Skeletal muscle satellite cell (primary cell): ENCODE measurements at regions not wholly inside any gene's neighbourhood (a gene's known extent, or its start where the extent isn't known, plus 50 kb on each side); places are given as distances from the start of the nearest gene placed in this dataset.

Source experiments
- H3K27me3 ChIP-seq: 2 replicates; pipeline ENCODE4 v1.7.0; 2013; ENCODE audit warnings: low read length; ENCODE audit not compliant: control insufficient read depth, insufficient read depth
- H3K36me3 ChIP-seq: 2 replicates; pipeline ENCODE4 v1.7.0; 2013; ENCODE audit warnings: mild to moderate bottlenecking, control low read depth, low read length; ENCODE audit not compliant: insufficient read depth
- H3K4me1 ChIP-seq: 2 replicates; pipeline ENCODE4 v1.7.0; 2013; ENCODE audit warnings: low read length; ENCODE audit not compliant: control insufficient read depth, insufficient read depth
- H3K4me2 ChIP-seq: 2 replicates; pipeline ENCODE4 v1.7.0; 2013; ENCODE audit warnings: mild to moderate bottlenecking, low read length
- H3K4me3 ChIP-seq: 2 replicates; pipeline ENCODE4 v1.7.0; 2013; ENCODE audit warnings: low read length
- H3K9ac ChIP-seq: 2 replicates; pipeline ENCODE4 v1.7.0; 2013; ENCODE audit warnings: mild to moderate bottlenecking, low read depth, low read length, moderate library complexity
- H3K9me3 ChIP-seq: replicated peaks from 2 replicates; pipeline ENCODE4 v1.7.0; 2013; ENCODE audit warnings: mild to moderate bottlenecking, control low read depth, low read length

DNA sequence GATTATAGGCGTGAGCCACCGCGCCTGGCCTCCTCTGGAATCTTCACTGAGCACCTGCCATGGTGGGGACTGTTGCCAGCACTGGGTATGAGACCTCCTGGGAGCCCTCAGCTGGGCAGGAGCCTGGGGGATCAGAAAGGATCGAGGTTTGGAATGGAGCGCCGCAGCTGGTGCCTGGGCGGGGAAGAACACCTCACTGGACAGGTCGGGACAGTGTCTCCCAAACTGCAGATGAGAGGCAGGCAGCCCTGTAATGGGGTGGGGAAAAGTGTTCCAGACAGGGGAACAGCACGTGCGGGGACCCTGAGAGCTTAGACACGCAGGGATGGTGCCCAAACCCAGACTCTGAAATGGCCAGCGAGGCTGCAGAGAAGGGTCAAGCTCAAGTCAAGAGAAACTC is 150.9 kb upstream of the C1orf174 start:
- H3K9ac ChIP-seq: no peak overlapping the region

DNA sequence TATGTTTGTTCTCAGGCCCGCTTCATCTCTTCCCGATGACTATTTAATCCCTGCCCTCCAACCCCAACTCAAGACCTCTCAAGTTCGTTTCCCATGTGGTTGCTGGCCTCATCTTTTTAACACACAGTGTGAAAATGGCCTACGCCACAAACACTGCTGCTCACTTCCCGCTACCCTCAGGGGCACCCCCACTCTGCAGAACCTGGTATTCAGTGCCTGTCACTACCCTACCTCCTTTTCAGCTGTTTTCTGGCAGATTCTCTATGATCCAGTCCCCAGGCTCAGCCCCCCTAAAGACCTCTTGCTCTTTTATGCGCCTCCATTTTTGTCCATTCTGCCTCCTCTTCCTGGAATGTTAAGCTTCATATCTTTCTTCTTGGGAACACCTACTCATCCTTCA is 152.6 kb upstream of the C1orf174 start:
- Histone ChIP-seq H3K4me1 (no peaks in the 10 kb centered on the region), H3K9ac (no peak overlapping the region), H3K9me3 (peaks cover 24% of the 10 kb centered on the region), H3K4me3 (no peak overlapping the region), H3K36me3 (no peaks in the 10 kb centered on the region), H3K27me3 (no peaks in the 10 kb centered on the region), H3K4me2 (no peak overlapping the region)

More for the DNA sequence above, 150.9 kb upstream of the C1orf174 start:
- no peaks in the 10 kb centered on the region for H3K36me3 ChIP-seq
- H3K27me3 ChIP-seq: no peaks in the 10 kb centered on the region
- H3K4me2 ChIP-seq: no peak overlapping the region
- H3K4me1 ChIP-seq: no peaks in the 10 kb centered on the region
- no peak overlapping the region for H3K4me3 ChIP-seq
- peaks cover 28% of the 10 kb centered on the region for H3K9me3 ChIP-seq

DNA sequence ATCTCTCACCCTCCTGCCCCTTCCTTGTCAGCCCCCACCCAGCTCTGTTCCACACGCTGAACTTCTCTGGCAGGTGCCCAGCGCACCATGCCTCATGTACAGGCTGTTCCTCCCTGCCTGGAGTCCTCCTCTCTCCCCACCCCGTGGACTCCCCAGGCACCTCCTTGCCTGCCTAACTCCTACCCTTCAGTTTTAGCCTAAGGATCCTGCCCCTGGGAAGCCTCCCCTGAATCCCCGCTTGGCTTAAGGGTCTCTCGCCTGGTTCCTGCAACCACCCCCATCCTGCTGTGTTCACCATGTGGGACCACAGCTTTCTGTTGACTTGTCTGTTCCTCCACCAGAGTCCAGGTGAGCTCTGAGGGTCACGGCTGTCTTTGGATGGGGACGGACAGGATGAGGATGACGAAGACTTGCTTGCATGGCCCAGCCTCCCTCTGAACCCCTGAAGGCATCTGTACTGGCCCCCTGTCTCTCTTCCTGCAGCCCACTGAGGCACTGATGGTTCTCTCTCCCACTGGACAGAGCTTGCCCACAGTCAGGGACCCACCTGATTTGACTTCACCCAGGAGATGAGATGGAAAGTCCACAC is 153.2 kb upstream of the C1orf174 start:
- Histone ChIP-seq H3K9ac (no peak overlapping the region), H3K4me1 (no peaks in the 10 kb centered on the region), H3K4me3 (no peak overlapping the region), H3K36me3 (no peaks in the 10 kb centered on the region), H3K4me2 (no peak overlapping the region), H3K27me3 (no peaks in the 10 kb centered on the region), H3K9me3 (peaks cover 24% of the 10 kb centered on the region)

DNA sequence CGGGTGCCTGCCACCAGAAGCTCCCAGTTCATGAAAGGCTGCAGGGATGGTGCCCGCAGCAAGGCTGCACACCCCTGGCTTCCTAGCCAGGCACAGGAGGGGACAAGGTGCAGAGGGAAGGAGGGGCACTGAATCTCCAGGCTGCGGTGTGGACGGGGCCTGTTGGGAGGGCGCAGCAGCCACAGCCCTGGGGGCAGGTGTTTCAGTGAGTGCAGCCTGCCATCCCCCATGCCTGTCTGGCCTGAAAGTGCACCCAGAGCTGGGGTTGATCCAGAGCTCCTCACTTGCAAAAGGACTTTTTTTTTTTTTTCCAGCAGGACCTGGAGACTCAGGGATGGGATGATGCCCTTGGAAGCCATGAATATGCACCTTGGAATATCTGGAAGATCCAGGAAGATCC is 153.7 kb upstream of the C1orf174 start:
- H3K36me3 ChIP-seq: no peaks in the 10 kb centered on the region
- H3K27me3 ChIP-seq: no peaks in the 10 kb centered on the region
- H3K9me3 ChIP-seq: peaks cover 24% of the 10 kb centered on the region
- no peak overlapping the region for H3K4me2 ChIP-seq
- no peak overlapping the region for H3K9ac ChIP-seq
- no peaks in the 10 kb centered on the region for H3K4me1 ChIP-seq
- H3K4me3 ChIP-seq: no peak overlapping the region

DNA sequence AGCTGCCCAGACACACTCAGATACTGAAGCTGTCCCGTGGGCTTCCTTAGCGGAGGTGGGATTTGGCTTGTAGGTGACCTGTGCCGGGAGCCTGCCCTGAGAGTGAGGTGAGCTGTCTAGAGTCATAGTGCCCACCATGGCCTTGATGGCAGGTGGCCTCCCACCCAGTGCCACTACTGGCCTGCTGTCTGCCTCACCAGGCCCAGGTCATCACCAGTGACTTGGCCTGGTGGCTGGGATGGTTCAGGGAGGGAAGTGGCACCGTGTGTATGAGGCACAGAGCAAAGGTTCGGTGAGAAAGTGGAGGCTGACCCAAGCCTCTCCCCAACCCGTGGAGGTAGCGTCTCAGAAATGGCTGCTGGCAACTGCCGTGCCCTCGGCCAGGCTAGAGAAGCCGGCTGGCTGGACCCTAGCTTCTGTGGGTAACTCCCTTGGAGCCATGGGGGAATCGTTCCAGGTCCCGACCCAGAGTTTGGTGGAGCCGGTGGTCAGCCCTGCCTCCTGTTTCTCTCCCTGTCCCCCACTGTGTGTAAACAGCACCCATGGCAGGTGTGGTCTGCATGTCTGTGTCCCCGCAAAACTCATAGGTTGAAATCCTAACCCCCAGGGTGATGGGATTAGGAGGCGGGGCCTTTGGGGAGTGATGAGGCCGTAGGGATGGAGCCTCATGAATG is 155.4 kb upstream of the C1orf174 start:
- H3K36me3 ChIP-seq: no peaks in the 10 kb centered on the region
- H3K4me2 ChIP-seq: no peak overlapping the region
- H3K4me1 ChIP-seq: no peaks in the 10 kb centered on the region
- H3K9ac ChIP-seq: no peak overlapping the region
- H3K4me3 ChIP-seq: no peak overlapping the region
- H3K9me3 ChIP-seq: peaks cover 18% of the 10 kb centered on the region
- H3K27me3 ChIP-seq: no peaks in the 10 kb centered on the region

DNA sequence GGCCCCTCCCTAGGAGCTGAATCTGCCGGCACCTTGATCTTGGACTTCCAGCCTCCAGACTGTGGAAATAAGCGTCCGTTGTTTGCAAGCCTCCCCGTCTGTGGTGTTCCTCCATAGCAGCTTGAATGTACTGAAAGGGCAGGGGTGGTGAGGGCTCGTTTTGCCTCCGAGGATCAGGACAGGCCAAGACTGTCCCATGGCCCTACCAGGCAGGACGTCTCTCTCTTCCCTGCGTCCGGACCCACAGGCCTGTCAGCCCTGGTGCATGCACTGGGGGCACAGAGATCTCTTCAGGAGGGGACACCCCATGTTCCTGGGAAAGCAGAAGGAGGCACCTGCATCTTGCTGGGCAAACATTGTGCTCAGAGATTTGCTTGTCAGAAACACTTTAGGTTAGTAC is 156.3 kb upstream of the C1orf174 start:
- Histone ChIP-seq H3K36me3 (no peaks in the 10 kb centered on the region), H3K9me3 (peaks cover 15% of the 10 kb centered on the region), H3K4me2 (no peak overlapping the region), H3K4me3 (no peak overlapping the region), H3K27me3 (no peaks in the 10 kb centered on the region), H3K4me1 (no peaks in the 10 kb centered on the region), H3K9ac (no peak overlapping the region)

DNA sequence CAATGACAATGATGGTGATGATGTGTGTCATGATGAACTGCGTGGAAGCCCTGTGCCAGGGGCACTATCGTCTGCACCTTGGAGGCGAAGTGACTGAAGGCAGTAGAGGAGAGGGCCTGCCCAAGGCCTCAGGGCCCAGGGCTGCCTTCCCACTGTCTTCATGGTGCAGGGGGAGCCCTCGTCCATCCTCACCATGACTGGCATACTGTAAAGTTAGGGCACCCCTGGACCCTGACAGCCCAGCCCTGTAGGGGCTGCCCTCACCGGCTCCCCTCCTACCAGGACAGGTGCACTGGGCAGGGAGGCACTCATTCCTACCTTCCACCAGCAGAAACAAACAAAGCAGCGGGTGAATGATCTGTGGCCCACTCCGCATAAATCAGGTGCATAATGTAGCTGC is 156.9 kb upstream of the C1orf174 start:
- no peaks in the 10 kb centered on the region for H3K4me1 ChIP-seq
- H3K4me3 ChIP-seq: no peak overlapping the region
- H3K9ac ChIP-seq: no peak overlapping the region
- H3K9me3 ChIP-seq: peaks cover 18% of the 10 kb centered on the region
- H3K36me3 ChIP-seq: no peaks in the 10 kb centered on the region
- no peak overlapping the region for H3K4me2 ChIP-seq
- H3K27me3 ChIP-seq: no peaks in the 10 kb centered on the region

DNA sequence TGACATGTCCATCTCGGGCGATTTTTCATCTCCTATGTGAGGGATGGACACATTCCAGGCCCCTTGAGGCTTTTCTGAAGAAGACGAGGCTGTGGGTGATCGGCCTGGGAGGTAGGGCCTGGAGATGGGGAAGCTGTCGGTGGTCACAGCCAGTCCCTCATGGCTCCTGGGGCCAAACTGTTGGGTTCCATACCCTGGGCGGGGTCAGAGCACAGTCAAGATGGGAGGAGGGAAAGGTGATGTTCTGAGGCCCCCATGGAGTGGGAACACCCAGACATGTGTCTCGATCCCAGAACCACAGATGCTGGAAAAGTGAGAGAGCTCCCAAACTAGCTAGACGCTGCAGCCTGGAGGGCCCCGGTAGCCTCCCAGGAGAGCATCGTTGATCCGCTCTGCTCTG is 157.5 kb upstream of the C1orf174 start:
- Histone ChIP-seq H3K36me3 (no peaks in the 10 kb centered on the region), H3K4me3 (no peak overlapping the region), H3K4me1 (no peaks in the 10 kb centered on the region), H3K9me3 (peaks cover 20% of the 10 kb centered on the region), H3K9ac (no peak overlapping the region), H3K27me3 (no peaks in the 10 kb centered on the region), H3K4me2 (no peak overlapping the region)

DNA sequence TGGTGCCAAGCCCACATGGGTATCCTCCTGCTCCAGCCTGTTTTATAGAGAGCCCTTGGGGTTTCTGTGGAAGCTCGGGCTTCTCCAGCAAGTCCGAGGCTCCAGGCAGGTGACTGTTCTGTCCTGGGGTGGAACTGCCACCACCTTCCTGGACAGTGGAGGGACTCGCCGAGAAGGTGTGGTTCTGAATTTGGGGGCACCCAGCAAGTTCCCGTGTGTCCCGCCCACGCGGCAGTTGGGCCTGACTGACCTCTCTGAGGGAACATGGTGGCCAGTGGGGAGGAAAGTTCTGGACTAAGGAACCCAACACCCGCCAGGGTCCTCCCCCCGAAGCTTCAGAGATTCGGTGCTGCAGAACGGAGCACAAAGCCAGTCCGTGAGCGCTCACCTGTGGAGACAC is 158.1 kb upstream of the C1orf174 start:
- H3K4me1 ChIP-seq: no peaks in the 10 kb centered on the region
- H3K9ac ChIP-seq: no peak overlapping the region
- no peaks in the 10 kb centered on the region for H3K36me3 ChIP-seq
- no peaks in the 10 kb centered on the region for H3K27me3 ChIP-seq
- H3K4me3 ChIP-seq: no peak overlapping the region
- peaks cover 18% of the 10 kb centered on the region for H3K9me3 ChIP-seq
- no peak overlapping the region for H3K4me2 ChIP-seq

DNA sequence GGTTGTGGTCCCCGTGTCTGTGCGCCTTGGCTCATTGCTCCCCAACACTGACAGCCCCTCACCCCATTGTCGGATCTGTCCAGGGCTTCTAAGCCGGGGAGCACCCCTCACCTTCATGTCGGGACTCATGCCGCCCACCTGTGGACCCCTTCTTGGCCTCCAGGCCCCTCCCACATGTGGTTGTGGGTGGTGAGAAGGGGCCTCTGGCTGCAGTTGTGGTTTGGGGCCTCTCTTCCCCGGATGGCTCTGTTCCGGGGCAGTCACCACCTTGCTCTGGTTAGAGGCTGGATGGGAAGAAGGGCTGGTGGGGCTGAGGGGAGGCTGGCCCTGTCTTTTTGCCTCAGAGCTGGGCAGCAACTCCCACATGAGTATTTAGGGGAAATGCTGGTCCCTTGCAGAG is 158.6 kb upstream of the C1orf174 start:
- Histone ChIP-seq H3K9me3 (peaks cover 18% of the 10 kb centered on the region), H3K36me3 (no peaks in the 10 kb centered on the region), H3K9ac (no peak overlapping the region), H3K4me1 (no peaks in the 10 kb centered on the region), H3K4me2 (no peak overlapping the region), H3K27me3 (no peaks in the 10 kb centered on the region), H3K4me3 (no peak overlapping the region)

DNA sequence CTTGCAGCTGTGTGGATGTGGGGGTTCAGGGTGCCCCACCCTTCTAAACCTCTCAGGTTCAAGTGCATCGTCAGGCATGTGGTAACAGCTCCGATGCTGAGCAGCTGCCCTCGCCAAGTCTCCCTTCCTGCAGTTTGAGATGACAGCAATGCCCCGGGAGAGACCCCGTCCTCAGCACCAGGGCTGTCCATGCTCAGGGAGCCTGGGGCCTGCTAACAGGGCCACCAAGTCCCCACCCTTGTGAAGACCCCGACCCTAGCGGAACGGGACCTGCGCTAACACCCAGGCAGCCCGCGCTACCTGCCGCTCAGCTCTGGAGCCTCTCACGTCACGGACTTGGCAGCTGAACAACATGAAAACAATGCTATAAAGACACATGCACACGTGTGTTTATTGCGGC is 159.2 kb upstream of the C1orf174 start:
- no peak overlapping the region for H3K9ac ChIP-seq
- H3K9me3 ChIP-seq: peaks cover 18% of the 10 kb centered on the region

DNA sequence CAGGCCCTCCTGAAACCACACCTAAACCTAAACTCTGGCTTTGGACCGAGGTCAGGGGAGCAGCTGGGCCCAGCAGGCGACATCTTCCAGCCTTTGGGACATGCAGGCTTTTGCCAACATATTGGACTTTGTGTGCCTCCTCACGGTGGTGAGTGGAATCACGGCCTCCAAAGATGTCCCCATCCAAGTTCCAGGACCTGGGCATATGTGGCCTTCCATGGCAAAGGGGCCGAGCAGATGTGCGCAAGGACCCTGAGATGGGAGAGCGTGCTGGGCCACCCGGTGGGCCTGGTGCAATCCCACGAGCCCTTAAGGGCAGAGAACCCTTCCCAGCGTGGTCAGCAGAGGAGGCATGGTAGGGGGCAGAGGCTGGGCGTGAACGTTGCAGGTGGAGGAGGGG is 160.8 kb upstream of the C1orf174 start:
- Histone ChIP-seq H3K36me3 (no peaks in the 10 kb centered on the region), H3K4me2 (no peak overlapping the region), H3K9ac (no peak overlapping the region), H3K27me3 (no peaks in the 10 kb centered on the region), H3K4me1 (no peaks in the 10 kb centered on the region), H3K9me3 (peaks cover 5% of the 10 kb centered on the region), H3K4me3 (no peak overlapping the region)

More for the DNA sequence above, 159.2 kb upstream of the C1orf174 start:
- no peaks in the 10 kb centered on the region for H3K36me3 ChIP-seq
- no peaks in the 10 kb centered on the region for H3K4me1 ChIP-seq
- H3K27me3 ChIP-seq: no peaks in the 10 kb centered on the region
- H3K4me3 ChIP-seq: no peak overlapping the region
- H3K4me2 ChIP-seq: no peak overlapping the region
